ENCODE measurements at regions not wholly inside any gene's neighbourhood (a gene's known extent, or its start where the extent isn't known, plus 50 kb on each side); places are given as distances from the start of the nearest gene placed in this dataset.

DNA sequence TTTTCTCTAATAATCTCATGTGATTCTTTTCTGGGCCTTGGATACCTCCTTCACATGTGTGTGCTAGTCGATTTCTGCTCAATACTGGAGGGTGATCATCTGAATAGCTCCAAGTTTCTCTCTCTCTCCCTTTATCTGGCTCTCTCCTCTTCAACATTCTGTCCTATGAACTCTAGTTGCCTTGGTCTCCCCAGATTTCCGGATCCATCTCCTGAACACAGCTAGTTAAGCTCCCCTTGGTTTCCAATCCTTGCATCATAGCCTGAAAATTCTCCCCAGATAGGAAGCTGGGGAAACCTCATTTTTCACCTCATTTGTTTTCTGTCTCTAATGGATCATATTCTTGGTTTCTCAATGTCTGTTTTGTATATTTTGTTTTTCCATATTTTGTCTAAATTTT, 832.3 kb downstream of the MTRR start:
- TF ChIP-seq POLR2A (IDR thresholded peaks at IDR 0.05; ENCODE audit: low read length) (no peak), GATA1 (IDR thresholded peaks at IDR 0.05; ENCODE audit: low read depth, low read length) (no peak)
